GM12878 (cell line): ENCODE measurements at regions not wholly inside any gene's neighbourhood (a gene's known extent, or its start where the extent isn't known, plus 50 kb on each side); places are given as distances from the start of the nearest gene placed in this dataset.

Source experiments
- ATAC-seq: fragments of 200-7000 bp; cut with Tn5 transposase; 3 replicates; pipeline ENCODE4 v1.9.1; 2020; ENCODE audit warnings: mild to moderate bottlenecking, moderate library complexity
- BruUV-seq: library from RNA; stranded (reverse); fragments of 400-500 nt; replicated peaks from 2 replicates; lab custom pipeline; 2021; lab: Mats Ljungman, UMichigan
- CTCF ChIA-PET: fragments of 300-600 bp; sonication (Branson Sonifier 250); formaldehyde crosslinking; extraction: SDS; loops from one replicate; lab custom pipeline; 2021; ENCODE audit warnings: inconsistent platforms; lab: Yijun Ruan, JAX
- POLR2A ChIA-PET: fragments of 350-600 bp; formaldehyde crosslinking; extraction: SDS; loops from one replicate; lab custom pipeline; 2021; ENCODE audit warnings: inconsistent platforms; lab: Charles Lee
- RAD21 ChIA-PET: fragments of 300-600 bp; sonication (Branson Sonifier 250); formaldehyde crosslinking; loops from one replicate; lab custom pipeline; 2023; ENCODE audit warnings: antibody characterized with exemption; ENCODE audit not compliant: unreplicated experiment; lab: Charles Lee
- SMC1A ChIA-PET: fragments of 300-600 bp; sonication (Branson Sonifier 250); formaldehyde crosslinking; loops from one replicate; lab custom pipeline; 2023; ENCODE audit not compliant: unreplicated experiment, uncharacterized antibody; lab: Charles Lee
- DNase-seq: peaks from one replicate; pipeline ENCODE4 v3.0.0-alpha.2; 2011; ENCODE audit warnings: low read depth, low spot score
- FAIRE-seq: peaks from 3 replicates; lab custom pipeline; 2011; peaks lifted over from hg19 to GRCh38; lab: Jason Lieb, UNC
- H2AFZ ChIP-seq: 2 replicates; pipeline ENCODE4 v1.6.0; 2011; ENCODE audit warnings: low read depth, low read length, control low read depth; ENCODE audit not compliant: control insufficient read depth
- H3K27ac ChIP-seq: 2 replicates; pipeline ENCODE4 v1.5.1; 2011; ENCODE audit warnings: control low read depth; ENCODE audit not compliant: control insufficient read depth, insufficient read depth
- H3K27me3 ChIP-seq, 2 experiments: replicated peaks in 1 of 2; 2 replicates each; pipeline versions ENCODE4 v1.6.0 to v1.6.1; 2011; ENCODE audit warnings: low read length in 1 of 2; ENCODE audit not compliant: control insufficient read depth in 2 of 2, insufficient read depth in 2 of 2
- H3K36me3 ChIP-seq, 2 experiments: 2 replicates each; pipeline ENCODE4 v1.5.1; 2011; ENCODE audit warnings: low read length in 1 of 2; ENCODE audit not compliant: control insufficient read depth in 2 of 2, insufficient read depth in 2 of 2
- H3K4me1 ChIP-seq: 2 replicates; pipeline ENCODE4 v1.6.1; 2011; ENCODE audit warnings: mild to moderate bottlenecking, low read length, moderate library complexity, mixed read lengths; ENCODE audit not compliant: control insufficient read depth, insufficient read depth
- H3K4me2 ChIP-seq: 2 replicates; pipeline ENCODE4 v1.6.0; 2011; ENCODE audit warnings: control low read depth; ENCODE audit not compliant: control insufficient read depth, insufficient read depth
- H3K4me3 ChIP-seq: fragments of 200-600 bp; sonication (generic); 2 replicates; pipeline ENCODE4 v1.5.1; 2016
- H3K79me2 ChIP-seq: 2 replicates; pipeline ENCODE4 v1.6.0; 2011; ENCODE audit warnings: low read length; ENCODE audit not compliant: control insufficient read depth, insufficient read depth
- H3K9ac ChIP-seq: 2 replicates; pipeline ENCODE4 v1.8.0; 2011; ENCODE audit warnings: low read length, control low read depth, mixed read lengths; ENCODE audit not compliant: control insufficient read depth, insufficient read depth
- H3K9me3 ChIP-seq: replicated peaks from 3 replicates; pipeline ENCODE4 v1.5.1; 2011; ENCODE audit warnings: mild to moderate bottlenecking, low read length; ENCODE audit not compliant: control insufficient read depth, insufficient read depth
- H4K20me1 ChIP-seq: 2 replicates; pipeline ENCODE4 v1.6.0; 2011; ENCODE audit not compliant: control insufficient read depth, insufficient read depth
- KAT2A ChIP-seq: conservative IDR thresholded peaks from 2 replicates; pipeline ENCODE4 v1.6.1; 2011; ENCODE audit warnings: low read depth, low read length; ENCODE audit not compliant: control insufficient read depth
- RAD21 ChIP-seq: IDR thresholded peaks from 2 replicates; pipeline ENCODE4 v1.6.1; 2011; ENCODE audit warnings: mild to moderate bottlenecking, low read depth, low read length, moderate library complexity; ENCODE audit not compliant: insufficient read depth
- SIX5 ChIP-seq: IDR thresholded peaks from 2 replicates; pipeline ENCODE4 v1.6.1; 2011; ENCODE audit warnings: mild to moderate bottlenecking, low read depth, low read length, moderate library complexity; ENCODE audit not compliant: severe bottlenecking
- SMAD1 ChIP-seq: fragments of 450-650 bp; IDR thresholded peaks from 2 replicates; pipeline ENCODE4 v1.6.1; 2018; ENCODE audit warnings: mild to moderate bottlenecking, low read depth; ENCODE audit not compliant: partially characterized antibody
- ZNF24 ChIP-seq: fragments of 450-650 bp; IDR thresholded peaks from 2 replicates; pipeline ENCODE4 v1.6.1; 2017; ENCODE audit warnings: antibody characterized with exemption, mild to moderate bottlenecking
- WGBS: methylation state at CpG from one replicate; pipeline ENCODE4 v1.1.6; 2016; ENCODE audit warnings: low lambda C conversion rate; ENCODE audit not compliant: insufficient replicate concordance, insufficient coverage; ENCODE audit errors: missing lambda C conversion rate; 5-methylcytosine and 5-hydroxymethylcytosine counted together
- in situ Hi-C: fragments of 300-500 bp; cut with MboI; formaldehyde crosslinking; loops from 9 replicates; pipeline ENCODE4 v1.14.3; 2018; ENCODE audit warnings: mixed read lengths
- intact Hi-C: fragments of 100-400 bp; cut with micrococcal nuclease; formaldehyde crosslinking; loops from one replicate; pipeline ENCODE4 v1.14.2; 2022; ENCODE audit not compliant: unreplicated experiment
- TF ChIP-seq, protein P1 (sequence below): IDR thresholded peaks from 2 replicates; pipeline ENCODE4 v1.6.1; 2011; ENCODE audit warnings: mild to moderate bottlenecking, low read depth, low read length, moderate library complexity; ENCODE audit not compliant: insufficient replicate concordance
- TF ChIP-seq, protein P2 (sequence below): IDR thresholded peaks from 2 replicates; pipeline ENCODE4 v1.6.1; 2012; ENCODE audit warnings: low read depth, low read length, improper control_type of control experiment
- TF ChIP-seq, protein P3 (sequence below): fragments of 450-650 bp; IDR thresholded peaks from 2 replicates; pipeline ENCODE4 v1.6.1; 2016; ENCODE audit warnings: mild to moderate bottlenecking, moderate library complexity, borderline replicate concordance
- TF ChIP-seq, protein P4 (sequence below): fragments of 450-650 bp; conservative IDR thresholded peaks from 2 replicates; pipeline ENCODE4 v1.6.1; 2017; ENCODE audit warnings: mild to moderate bottlenecking, moderate library complexity
- TF ChIP-seq, protein P5 (sequence below): IDR thresholded peaks from 2 replicates; pipeline ENCODE4 v1.6.1; 2012; ENCODE audit warnings: low read depth, low read length, improper control_type of control experiment
- TF ChIP-seq, protein P6 (sequence below): IDR thresholded peaks from 2 replicates; pipeline ENCODE4 v1.6.1; 2011; ENCODE audit warnings: borderline replicate concordance, low read depth, mild to moderate bottlenecking, moderate library complexity, low read length; ENCODE audit not compliant: insufficient read depth, poor library complexity, severe bottlenecking

DNA sequence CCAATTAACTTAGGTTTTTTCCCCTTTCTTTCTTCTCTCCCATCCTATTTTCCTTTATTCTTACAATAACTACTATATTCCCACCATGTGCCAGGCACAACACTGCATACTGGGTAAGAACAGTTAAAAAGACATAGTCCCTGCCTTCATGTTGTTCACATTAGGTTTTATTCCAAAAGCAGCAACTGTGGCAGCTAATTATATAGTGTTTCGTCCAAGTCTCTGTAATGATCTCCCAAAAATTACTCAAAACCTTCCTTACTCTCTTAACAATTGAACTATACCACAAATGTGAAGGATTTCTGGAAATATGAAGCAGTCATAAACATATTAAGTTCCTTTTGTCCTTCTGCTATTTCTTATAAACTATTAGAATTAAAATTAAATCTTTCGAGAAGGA is 184.1 kb upstream of the C11orf58 start (continued):
- TF ChIP-seq, protein P1, sequence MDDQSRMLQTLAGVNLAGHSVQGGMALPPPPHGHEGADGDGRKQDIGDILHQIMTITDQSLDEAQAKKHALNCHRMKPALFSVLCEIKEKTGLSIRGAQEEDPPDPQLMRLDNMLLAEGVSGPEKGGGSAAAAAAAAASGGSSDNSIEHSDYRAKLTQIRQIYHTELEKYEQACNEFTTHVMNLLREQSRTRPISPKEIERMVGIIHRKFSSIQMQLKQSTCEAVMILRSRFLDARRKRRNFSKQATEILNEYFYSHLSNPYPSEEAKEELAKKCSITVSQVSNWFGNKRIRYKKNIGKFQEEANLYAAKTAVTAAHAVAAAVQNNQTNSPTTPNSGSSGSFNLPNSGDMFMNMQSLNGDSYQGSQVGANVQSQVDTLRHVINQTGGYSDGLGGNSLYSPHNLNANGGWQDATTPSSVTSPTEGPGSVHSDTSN: no peak
- TF ChIP-seq KAT2A: no peak
- TF ChIP-seq, all 136 proteins: peak for 0

DNA sequence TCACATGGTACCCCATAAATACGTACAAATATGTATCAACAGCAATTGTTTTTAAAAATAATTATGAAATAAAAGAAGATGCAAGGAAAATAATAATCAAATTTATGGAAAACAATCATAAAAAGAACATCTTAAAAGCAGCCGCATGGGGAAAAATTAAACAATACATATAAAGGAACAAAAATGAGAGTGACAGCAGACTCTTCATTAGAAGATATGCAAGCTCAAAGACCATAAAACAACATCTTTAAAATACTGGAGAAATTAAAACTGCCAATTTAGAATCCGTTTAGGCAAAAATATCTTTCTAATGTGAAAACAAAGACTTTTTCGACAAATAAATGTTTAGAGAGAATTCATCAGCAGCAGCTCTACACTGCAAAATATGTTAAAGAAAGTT is 190.6 kb upstream of the C11orf58 start:
- ChIA-PET SMC1A (no interaction called here), RAD21 (no interaction called here), CTCF (no interaction called here), POLR2A (no interaction called here)
- Histone ChIP-seq H3K4me2 (no peak overlapping the region), H3K9ac (no peak overlapping the region), H4K20me1 (no peaks in the 10 kb centered on the region), H3K36me3 (no peaks in the 10 kb centered on the region), H3K79me2 (no peaks in the 10 kb centered on the region), H3K9me3 (no peaks in the 10 kb centered on the region), H3K27ac (no peak overlapping the region), H3K27me3 (no peaks in the 10 kb centered on the region), H3K4me3 (no peak overlapping the region), H2AFZ (no peak overlapping the region), H3K4me1 (no peaks in the 10 kb centered on the region)
- no peak for ATAC-seq
- no peak for FAIRE-seq
- WGBS: 47% methylated on average over 4 of the region's 4 CpGs
- DNase-seq: no peak
- no TSS peak for BruUV-seq
- intact Hi-C loops: no loop called here
- in situ Hi-C loops: no loop called here
- TF ChIP-seq SIX5 (no peak), RAD21 (no peak), SMAD1 (no peak), ZNF24 (no peak)
- TF ChIP-seq, protein P2, sequence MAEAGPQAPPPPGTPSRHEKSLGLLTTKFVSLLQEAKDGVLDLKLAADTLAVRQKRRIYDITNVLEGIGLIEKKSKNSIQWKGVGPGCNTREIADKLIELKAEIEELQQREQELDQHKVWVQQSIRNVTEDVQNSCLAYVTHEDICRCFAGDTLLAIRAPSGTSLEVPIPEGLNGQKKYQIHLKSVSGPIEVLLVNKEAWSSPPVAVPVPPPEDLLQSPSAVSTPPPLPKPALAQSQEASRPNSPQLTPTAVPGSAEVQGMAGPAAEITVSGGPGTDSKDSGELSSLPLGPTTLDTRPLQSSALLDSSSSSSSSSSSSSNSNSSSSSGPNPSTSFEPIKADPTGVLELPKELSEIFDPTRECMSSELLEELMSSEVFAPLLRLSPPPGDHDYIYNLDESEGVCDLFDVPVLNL: no peak
- TF ChIP-seq, protein P3, sequence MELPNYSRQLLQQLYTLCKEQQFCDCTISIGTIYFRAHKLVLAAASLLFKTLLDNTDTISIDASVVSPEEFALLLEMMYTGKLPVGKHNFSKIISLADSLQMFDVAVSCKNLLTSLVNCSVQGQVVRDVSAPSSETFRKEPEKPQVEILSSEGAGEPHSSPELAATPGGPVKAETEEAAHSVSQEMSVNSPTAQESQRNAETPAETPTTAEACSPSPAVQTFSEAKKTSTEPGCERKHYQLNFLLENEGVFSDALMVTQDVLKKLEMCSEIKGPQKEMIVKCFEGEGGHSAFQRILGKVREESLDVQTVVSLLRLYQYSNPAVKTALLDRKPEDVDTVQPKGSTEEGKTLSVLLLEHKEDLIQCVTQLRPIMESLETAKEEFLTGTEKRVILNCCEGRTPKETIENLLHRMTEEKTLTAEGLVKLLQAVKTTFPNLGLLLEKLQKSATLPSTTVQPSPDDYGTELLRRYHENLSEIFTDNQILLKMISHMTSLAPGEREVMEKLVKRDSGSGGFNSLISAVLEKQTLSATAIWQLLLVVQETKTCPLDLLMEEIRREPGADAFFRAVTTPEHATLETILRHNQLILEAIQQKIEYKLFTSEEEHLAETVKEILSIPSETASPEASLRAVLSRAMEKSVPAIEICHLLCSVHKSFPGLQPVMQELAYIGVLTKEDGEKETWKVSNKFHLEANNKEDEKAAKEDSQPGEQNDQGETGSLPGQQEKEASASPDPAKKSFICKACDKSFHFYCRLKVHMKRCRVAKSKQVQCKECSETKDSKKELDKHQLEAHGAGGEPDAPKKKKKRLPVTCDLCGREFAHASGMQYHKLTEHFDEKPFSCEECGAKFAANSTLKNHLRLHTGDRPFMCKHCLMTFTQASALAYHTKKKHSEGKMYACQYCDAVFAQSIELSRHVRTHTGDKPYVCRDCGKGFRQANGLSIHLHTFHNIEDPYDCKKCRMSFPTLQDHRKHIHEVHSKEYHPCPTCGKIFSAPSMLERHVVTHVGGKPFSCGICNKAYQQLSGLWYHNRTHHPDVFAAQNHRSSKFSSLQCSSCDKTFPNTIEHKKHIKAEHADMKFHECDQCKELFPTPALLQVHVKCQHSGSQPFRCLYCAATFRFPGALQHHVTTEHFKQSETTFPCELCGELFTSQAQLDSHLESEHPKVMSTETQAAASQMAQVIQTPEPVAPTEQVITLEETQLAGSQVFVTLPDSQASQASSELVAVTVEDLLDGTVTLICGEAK: no peak
- TF ChIP-seq, protein P4, sequence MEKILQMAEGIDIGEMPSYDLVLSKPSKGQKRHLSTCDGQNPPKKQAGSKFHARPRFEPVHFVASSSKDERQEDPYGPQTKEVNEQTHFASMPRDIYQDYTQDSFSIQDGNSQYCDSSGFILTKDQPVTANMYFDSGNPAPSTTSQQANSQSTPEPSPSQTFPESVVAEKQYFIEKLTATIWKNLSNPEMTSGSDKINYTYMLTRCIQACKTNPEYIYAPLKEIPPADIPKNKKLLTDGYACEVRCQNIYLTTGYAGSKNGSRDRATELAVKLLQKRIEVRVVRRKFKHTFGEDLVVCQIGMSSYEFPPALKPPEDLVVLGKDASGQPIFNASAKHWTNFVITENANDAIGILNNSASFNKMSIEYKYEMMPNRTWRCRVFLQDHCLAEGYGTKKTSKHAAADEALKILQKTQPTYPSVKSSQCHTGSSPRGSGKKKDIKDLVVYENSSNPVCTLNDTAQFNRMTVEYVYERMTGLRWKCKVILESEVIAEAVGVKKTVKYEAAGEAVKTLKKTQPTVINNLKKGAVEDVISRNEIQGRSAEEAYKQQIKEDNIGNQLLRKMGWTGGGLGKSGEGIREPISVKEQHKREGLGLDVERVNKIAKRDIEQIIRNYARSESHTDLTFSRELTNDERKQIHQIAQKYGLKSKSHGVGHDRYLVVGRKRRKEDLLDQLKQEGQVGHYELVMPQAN: no peak
- TF ChIP-seq, protein P5, sequence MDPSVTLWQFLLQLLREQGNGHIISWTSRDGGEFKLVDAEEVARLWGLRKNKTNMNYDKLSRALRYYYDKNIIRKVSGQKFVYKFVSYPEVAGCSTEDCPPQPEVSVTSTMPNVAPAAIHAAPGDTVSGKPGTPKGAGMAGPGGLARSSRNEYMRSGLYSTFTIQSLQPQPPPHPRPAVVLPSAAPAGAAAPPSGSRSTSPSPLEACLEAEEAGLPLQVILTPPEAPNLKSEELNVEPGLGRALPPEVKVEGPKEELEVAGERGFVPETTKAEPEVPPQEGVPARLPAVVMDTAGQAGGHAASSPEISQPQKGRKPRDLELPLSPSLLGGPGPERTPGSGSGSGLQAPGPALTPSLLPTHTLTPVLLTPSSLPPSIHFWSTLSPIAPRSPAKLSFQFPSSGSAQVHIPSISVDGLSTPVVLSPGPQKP: no peak
- TF ChIP-seq, protein P6, sequence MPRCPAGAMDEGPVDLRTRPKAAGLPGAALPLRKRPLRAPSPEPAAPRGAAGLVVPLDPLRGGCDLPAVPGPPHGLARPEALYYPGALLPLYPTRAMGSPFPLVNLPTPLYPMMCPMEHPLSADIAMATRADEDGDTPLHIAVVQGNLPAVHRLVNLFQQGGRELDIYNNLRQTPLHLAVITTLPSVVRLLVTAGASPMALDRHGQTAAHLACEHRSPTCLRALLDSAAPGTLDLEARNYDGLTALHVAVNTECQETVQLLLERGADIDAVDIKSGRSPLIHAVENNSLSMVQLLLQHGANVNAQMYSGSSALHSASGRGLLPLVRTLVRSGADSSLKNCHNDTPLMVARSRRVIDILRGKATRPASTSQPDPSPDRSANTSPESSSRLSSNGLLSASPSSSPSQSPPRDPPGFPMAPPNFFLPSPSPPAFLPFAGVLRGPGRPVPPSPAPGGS: no peak
